Activated CD8-positive, alpha-beta memory T cell treated with anti-CD3 and anti-CD28 coated beads for 36 hours (primary cell): ENCODE measurements at regions not wholly inside any gene's neighbourhood (a gene's known extent, or its start where the extent isn't known, plus 50 kb on each side); places are given as distances from the start of the nearest gene placed in this dataset.
"Not testable (repeated sequence)": the region's sequence is repeated elsewhere in the genome, so short reads cannot be mapped to it uniquely, and the experiment has no call there.

ENCODE experiments used
- CTCF ChIA-PET: fragments of 350-600 bp; sonication (Branson Sonifier 250); formaldehyde crosslinking; loops from one replicate; lab custom pipeline; 2021; ENCODE audit warnings: antibody characterized with exemption; lab: Charles Lee
- POLR2A ChIA-PET: fragments of 350-600 bp; sonication (Branson Sonifier 250); formaldehyde crosslinking; loops from one replicate; lab custom pipeline; 2021; ENCODE audit warnings: antibody characterized with exemption; lab: Charles Lee

DNA sequence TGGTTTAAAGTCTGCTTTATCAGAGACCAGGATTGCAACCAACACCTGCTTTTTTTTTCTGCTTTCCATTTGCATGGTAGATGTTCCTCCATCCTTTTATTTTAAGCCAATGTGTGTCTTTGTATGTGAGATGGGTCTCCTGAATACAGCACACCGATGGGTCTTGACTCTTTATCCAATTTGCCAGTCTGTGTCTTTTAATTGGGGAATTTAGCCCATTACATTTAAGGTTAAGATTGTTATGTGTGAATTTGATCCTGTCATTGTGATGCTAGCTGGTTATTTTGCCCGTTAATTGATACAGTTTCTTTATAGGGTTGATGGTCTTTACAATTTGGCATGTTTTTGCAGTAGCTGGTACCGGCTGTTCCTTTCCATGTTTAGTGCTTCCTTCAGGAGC, 128.4 kb downstream of the ADCYAP1 start:
- POLR2A ChIA-PET, CTCF ChIA-PET: not testable (repeated sequence)

DNA sequence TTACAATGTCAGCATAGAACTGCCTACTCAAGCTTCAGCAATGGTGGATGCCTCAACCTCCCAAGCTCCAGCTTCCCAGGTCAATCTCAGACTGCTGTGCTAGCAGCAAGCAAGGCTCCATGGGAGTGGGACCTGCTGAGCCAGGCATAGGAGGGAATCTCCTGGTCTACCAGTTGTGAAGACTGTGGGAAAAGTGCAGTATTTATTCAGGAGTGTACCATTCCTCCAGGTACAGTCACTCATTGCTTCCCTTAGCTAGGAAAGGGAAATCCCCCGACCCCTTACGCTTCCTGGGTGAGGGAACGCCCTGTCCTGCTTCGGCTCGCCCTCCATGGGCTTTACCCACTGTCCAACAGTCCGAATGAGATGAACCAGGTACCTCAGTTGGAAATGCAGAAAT, 130.3 kb downstream of the ADCYAP1 start:
- POLR2A ChIA-PET, result no interaction called here
- CTCF ChIA-PET, result no interaction called here

DNA sequence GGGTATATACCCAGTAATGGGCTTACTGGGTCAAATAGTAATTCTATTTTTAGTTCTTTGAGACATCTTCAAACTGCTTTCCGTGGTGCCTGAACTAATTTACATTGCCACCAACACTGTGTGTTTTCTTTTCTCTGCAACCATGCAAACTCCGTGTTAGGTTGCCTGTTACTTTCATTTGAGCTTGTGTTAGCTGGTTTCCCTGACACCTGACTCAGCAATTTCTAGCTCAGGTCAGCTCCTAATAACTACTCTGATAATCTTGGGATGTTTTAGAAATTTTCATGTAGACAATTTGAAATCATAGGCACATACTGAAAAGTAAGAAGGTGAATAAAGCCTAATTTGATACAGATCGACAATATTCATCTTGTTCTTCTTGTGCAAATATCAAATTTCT, 132.3 kb downstream of the ADCYAP1 start:
- ChIA-PET CTCF (no interaction called here), POLR2A (no interaction called here)

DNA sequence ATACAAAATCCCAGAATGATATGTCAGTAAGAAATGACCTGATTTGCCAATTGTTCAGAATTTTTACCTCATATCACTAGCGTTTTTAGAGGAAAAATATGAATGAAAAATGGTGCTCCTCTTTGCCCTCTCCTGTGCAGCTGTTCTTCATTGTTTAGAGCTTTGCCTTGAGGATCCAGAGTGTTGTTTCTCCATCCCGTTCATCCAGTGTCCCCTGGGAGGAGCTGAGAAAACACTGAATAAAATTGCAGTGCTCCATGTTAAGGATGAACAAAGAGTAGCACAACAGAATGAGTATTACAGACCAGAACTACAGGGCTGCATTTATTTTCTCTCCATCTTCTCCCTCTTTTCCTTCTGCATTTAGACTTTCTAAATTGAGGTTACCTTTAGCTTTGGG, 133.1 kb downstream of the ADCYAP1 start:
- CTCF ChIA-PET, result no interaction called here

DNA sequence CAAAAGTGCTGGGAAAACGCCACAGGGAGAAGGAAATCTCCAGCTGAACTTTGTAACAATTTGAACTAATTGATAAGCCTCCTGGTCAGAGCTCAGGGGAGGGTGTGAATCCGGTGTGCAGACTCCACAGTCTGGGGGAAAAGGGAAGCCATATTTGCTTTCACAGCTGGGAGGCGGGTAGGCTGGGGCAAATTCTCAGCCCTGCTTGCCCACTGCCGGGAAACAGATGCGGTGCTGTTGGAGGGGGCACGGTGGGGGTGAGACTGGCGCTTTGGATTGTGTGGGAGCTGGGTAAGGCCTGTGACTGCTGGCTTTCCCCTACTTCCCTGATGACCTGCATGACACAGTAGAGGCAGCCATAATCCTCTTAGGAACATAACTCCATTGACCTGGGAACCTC, 134.8 kb downstream of the ADCYAP1 start:
- ChIA-PET POLR2A (no interaction called here), CTCF (no interaction called here)

More for the DNA sequence above, 133.1 kb downstream of the ADCYAP1 start:
- POLR2A ChIA-PET, result no interaction called here

DNA sequence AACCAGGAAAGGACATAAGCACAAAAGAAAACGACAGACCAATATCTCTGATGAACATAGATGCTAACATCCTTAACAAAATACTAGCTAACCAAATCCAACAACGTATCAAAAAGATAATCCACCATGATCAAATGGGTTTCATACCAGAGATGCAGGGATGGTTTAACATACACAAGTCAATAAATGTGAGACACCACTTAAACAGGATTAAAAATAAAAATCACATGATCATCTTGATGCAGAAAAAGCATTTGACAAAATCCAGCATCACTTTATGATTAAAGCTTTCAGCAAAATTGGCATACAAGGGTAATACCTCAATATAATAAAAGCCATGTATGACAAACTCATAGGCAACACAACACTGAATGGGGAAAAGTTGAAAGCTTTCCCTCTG, 138.4 kb downstream of the ADCYAP1 start:
- POLR2A ChIA-PET, CTCF ChIA-PET: not testable (repeated sequence)

DNA sequence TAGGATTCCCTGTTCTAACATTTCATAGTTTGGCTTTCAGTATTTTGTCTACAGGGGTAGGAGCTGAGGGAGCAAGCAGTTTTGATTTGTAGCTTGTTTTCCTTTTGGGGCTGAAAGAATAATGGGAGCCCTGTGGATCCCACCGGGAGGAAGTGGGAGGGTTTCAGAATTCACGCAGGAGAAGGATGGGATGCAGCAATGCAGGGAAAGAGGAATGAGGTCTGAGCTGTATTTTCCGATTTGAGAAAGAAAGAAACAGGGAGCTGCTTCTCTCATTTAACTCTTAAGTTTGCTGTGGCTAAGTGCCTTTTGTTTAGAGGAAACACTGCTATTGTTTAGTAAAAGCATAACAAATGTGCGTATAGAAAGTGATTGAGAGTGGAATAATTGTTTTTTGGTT, 141.0 kb downstream of the ADCYAP1 start:
- ChIA-PET POLR2A (no interaction called here), CTCF (interaction anchor here (0.6 kb wide), 1 partner anchor 36 kb away, joined by 3 read pairs; no protein-coding TSS in a partner anchor)

DNA sequence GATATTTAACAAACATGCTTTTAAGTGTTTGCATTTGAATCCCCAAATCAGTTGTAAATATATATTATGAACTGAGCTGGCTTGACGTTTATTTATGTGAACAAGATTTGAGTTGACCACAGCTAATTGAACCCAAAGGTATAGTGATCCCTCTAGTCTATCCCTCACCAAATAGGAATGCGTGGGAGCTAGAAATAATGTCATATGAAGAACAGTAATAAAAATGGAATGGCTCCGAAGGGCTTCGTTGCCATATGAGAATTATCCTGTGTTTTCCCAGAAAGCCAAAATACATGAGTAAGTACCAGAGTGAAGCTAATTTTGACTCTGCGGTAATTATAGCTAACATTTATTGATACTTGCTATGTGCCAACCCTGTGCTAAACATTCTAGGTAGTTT, 142.7 kb downstream of the ADCYAP1 start:
- POLR2A ChIA-PET, result no interaction called here
- CTCF ChIA-PET, result no interaction called here

DNA sequence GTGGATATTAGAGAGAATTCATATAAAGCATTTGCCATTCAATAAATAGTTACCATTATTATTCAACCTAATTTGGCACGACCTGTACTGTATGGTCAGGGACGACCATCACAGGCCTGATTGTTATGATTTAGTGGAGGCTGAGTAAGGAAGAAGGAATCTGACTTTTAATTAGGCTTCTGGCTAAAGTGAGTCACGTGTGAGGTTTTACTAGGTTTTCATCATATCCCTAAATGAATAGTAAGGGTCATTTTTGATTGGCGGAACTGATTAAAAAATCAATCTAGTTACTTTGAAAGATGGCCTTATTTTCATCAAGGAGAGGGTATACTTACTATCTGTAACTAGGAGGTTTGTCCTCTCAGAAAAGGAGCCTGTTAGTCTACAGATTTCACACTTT, 143.4 kb downstream of the ADCYAP1 start:
- ChIA-PET POLR2A (no interaction called here), CTCF (no interaction called here)

DNA sequence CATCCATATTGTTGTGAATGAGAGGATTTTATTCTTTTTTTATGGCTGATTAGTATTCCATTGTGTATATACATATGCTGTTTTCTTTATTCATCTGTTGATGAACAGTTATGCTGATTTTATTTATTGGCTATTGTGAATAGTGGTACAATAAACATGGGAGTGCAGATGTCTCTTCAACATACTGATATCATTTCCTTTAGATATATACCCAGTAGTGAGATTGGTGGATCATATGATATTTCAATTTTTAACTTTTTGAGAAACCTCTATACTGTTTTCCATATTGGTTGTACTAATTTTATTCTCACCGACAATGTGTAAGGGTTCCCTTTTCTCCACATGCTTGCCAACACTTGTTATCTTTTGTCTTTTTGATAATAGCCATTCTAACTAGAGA, 144.5 kb downstream of the ADCYAP1 start:
- ChIA-PET CTCF (no interaction called here), POLR2A (no interaction called here)

DNA sequence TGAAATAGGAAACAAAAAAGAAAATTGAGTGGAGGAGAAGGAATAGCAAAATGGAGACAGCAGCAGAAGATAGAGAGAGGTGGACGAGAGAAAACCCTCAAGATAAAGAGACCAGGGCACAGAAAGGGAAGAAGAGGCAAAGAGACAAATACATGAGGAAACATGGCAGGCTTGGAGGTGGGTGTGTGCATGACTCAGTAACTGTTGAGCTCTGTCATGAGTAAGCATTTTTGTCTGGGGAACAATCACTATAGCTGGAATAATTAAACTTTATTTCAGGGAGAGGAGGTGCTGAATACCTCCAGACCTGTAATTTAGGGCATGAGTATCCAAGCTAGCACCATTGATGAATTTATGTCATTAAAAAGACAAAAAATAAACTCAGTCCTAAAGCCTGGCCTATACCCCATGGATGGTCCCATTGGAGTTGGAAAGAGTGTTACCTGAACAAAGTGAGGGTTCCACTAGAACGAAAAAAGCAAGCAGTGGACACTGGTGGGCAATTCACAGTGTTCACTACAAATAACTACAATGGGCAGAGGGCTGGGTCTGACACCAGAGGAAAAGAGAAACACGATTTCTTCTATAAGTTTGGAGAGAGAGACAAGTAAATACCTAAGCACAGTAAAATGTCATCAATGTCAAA, 145.5 kb downstream of the ADCYAP1 start:
- POLR2A ChIA-PET, result no interaction called here
- CTCF ChIA-PET, result no interaction called here

DNA sequence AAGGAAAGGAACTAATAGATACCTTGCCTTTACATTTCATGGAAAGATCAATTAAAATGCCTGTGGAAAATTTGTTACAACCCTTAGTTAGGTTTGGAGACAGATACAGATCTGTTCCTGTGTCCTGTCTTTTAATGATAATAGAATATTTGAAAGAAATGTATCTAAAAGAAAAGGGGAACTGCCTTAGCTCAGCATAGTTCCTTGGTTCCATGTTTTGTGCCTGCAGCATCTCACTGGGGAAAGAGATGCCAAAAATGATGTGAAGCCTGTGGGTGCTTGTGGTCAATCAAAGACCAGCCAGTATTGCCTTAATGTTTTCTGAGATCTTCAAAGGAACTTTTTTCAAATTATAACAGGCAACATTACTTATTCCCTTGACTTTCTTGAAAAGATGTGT, 147.6 kb downstream of the ADCYAP1 start:
- ChIA-PET CTCF (no interaction called here), POLR2A (no interaction called here)

DNA sequence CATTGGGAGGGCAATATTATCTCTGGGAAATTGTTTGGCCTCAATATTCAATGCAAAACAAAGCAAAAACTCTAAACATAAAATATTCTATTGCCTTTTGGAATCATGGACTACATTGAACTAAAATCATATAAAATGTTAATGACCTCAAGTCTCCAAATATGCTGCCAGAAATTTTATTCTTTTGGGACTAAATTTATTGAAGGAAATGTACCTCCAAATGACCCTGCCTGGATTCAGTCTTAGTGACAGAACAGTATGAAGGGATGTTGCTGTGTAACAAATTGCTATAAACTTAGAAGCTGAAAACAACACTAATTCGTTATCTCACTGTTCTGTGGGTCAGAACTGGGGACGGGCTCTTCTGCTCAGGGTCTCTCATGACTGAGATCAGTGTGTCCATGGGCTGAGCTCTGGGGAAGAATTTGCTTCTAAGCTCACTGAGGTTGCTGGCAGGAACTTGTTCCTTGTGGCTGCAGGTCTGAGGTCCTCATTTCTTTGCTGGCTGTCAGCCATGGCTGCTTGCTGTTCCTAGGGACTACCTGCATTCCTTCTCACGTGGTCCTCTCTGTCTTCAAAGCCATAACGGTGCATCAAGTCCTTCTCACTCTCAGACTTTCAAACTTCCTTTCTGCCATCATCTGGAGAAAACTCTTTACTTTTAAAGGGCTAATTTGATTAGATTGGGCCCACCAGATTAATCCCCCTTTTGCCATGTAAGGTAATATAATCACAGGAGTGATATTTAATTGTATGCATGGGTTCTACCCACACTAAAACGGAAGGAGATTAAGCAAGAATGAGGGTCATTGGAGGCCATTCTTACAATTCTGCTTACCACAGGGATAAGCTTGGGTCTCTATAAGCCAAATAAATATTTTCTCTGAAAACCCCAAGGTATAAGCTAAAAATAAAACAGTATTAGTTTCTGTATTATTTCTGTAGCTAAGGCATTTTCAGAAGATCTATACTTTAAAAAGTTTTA, 149.0 kb downstream of the ADCYAP1 start:
- CTCF ChIA-PET, result interaction anchor here (0.9 kb wide), 1 partner anchor 51 kb away, joined by 3 read pairs; no protein-coding TSS in a partner anchor

DNA sequence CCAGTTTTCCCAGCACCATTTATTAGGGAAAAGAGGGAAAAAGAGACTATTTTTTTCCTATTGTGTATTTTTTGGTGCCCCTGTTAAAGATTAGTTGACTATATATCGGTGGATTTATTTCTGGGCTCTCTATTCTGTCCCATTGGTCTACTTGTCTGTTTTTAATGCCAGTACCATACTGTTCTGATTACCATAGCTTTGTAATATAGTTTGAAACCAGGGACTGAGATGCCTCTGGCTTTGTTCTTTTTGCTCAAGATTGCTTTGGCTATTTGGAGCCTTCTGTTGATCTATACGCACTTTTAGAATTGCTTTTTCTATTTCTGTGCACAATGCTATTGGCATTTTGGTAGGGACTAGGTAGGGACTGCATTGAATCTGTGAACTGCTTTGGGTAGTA, 151.7 kb downstream of the ADCYAP1 start:
- ChIA-PET CTCF (no interaction called here), POLR2A (no interaction called here)

More for the DNA sequence above, 149.0 kb downstream of the ADCYAP1 start:
- POLR2A ChIA-PET, result no interaction called here

DNA sequence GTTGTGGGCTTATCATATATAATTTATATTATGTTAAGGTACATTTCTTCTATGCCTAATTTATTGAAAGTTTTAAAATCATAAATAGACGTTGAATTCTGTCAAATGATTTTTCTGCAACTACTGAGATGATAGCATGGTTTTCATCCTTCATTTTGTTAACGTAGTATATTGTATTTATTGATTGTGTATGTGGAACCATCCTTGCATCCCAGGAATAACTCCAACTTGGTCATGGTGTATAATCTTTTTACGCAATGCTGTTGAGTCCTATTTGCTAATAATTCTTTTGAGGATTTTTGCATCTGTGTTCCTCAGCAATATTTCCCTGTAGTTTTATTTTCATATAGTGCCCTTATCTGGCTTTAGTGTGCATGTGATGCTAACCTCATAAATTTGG, 152.7 kb downstream of the ADCYAP1 start:
- ChIA-PET CTCF (no interaction called here), POLR2A (no interaction called here)

DNA sequence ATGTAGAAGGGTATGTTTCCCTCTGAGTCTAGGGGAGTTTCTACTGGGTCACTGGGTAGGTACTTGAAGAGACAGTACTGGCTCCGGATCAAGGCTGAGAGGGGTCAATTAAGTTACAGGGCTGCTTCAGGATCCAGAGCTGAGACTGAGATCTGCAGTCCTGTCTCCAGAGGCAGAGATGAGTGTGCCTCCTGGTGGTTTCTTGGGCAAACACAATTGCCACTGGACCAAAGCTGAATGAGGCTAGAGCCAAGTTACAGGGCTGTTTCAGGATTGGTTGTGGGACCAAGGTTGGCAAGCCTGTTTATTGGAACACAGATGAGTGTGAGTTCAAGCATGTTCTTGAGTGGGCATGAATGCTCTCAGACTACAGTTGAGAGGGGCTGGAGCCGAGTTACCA, 157.9 kb downstream of the ADCYAP1 start:
- ChIA-PET CTCF (no interaction called here), POLR2A (no interaction called here)

DNA sequence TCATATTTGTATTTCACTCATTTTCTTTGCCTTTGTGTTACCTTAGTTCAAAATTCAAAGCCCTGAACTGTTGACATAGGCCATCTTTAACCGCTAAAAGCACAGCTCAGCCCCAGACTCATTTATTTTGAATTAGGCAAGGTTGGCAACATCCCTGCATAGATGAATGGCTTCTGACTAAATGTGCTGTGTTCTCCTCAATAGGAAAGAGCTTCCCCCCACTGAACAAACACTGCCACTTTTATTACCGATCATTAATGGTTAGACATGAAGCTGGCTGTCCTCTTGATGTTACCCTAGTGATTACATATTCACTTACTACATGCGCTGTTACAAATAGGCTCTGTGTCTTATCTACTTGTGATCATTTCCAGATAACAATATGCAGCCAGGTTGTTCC, 170.7 kb downstream of the ADCYAP1 start:
- POLR2A ChIA-PET, result no interaction called here
- CTCF ChIA-PET, result no interaction called here

DNA sequence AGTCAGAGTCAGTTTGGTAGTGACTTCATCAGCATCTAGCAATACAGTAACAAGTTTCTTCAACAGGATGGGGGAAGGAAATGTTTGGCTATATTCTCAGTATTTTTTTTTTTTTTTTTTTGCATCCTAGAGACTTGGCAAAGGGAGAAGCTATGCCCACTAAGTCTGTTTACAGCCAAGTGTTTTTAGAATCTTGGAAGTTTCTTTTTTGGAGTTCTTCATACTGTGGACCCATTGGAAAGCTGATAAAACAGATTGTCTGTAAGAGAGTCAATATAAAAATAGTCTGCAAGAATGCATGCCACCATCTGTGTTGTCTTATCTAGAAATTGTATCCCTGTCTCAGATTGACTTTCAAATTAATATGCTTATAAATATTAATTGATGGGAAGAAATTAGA, 171.2 kb downstream of the ADCYAP1 start:
- ChIA-PET CTCF (no interaction called here), POLR2A (no interaction called here)

DNA sequence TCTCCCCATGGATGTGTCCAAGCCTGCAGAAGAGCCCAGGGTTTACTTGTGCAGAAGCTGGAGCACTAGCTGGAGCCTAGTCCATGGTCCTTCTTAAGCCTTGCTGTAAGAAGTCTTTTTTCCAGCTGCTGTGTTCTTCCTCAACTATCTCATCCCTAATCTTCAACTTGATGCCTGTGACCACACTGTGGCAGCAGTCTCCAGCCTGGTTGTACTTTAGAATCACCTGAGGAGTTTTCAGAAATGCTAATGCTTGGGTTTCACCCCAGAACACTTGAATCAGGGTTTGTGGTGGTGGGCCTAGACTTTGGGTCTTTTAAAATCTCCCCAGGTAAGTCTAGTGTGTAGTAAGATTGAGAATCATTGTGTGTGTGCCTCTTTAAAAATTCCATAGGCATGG, 173.6 kb downstream of the ADCYAP1 start:
- ChIA-PET POLR2A (no interaction called here), CTCF (no interaction called here)

DNA sequence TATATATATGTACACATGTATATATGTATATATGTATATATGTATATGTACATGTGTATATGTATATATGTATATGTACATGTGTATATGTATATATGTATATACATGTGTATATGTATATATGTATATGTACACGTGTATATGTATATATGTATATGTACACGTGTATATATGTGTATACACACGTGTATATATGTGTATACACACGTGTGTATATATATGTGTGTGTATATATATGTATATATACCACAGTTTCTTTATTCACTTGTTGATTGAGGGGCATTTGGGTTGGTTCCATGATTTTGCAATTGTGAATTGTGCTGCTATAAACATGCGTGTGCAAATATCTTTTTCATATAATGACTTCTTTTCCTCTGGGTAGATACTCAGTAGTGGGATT, 179.0 kb downstream of the ADCYAP1 start:
- CTCF ChIA-PET, POLR2A ChIA-PET: not testable (repeated sequence)

DNA sequence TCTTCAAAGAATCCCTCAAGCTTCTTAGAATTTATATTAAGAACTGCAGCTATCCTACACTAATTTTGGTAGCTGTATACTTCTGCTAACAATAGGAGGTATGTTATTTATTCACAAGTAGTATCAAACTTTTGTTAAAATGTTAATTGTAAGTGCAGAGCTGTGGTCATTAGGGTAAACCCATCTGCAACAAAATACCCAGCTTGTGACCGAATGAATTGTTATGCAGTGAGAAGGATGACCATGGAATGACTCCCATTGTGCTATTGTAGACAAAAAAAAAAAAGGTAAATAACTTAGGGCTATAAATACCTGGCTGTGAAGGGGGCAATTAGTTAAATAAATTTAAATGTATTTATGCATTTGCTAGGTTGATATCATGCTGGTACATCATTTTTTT, 186.1 kb downstream of the ADCYAP1 start:
- CTCF ChIA-PET, result no interaction called here
- POLR2A ChIA-PET, result no interaction called here
